GM12875 (cell line): ENCODE measurements at regions not wholly inside any gene's neighbourhood (a gene's known extent, or its start where the extent isn't known, plus 50 kb on each side); places are given as distances from the start of the nearest gene placed in this dataset.

Experiments
- H3K4me3 ChIP-seq: one replicate; pipeline ENCODE4 v1.5.1; 2011; ENCODE audit warnings: low read depth, low read length, control low read depth
- TF ChIP-seq, protein P1 (sequence below): IDR thresholded peaks from 2 replicates; pipeline ENCODE4 v1.5.1; 2011; ENCODE audit warnings: low read depth, mild to moderate bottlenecking, control low read depth, inconsistent platforms, low read length, moderate library complexity, borderline replicate concordance; ENCODE audit not compliant: insufficient read depth

DNA sequence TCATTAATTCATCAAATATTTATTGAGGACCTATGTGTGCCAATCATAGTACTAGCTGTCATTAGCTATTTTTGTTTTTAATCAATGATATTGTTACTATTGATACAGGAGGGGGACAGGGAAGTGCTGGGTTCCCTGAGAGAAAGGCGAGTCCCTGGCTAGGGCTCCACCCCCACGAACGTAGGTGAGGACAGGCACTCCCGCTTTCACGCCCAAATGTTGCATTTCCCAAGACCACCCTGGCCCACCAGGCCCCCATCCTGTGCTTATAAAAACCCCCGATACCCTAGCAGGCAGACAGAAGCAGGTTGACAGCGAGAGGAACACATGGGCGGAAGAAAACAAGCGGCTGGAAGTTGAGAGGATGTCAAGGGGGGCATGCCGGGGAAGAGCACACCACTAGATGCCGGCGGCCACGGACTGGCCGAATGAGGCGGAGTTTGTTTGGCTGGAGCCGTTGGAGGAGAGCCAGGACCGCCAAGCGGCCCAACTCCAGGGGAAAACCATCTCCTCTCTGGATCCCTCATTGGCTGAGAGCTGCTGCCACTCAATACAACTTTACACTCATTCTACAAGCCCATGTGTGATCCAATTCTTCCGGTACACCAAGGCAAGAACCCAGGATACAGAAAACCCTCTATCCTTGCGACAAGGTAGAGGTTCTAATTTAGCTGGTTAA lies 798.7 kb upstream of the SEMA6D start:
- TF ChIP-seq, protein P1, sequence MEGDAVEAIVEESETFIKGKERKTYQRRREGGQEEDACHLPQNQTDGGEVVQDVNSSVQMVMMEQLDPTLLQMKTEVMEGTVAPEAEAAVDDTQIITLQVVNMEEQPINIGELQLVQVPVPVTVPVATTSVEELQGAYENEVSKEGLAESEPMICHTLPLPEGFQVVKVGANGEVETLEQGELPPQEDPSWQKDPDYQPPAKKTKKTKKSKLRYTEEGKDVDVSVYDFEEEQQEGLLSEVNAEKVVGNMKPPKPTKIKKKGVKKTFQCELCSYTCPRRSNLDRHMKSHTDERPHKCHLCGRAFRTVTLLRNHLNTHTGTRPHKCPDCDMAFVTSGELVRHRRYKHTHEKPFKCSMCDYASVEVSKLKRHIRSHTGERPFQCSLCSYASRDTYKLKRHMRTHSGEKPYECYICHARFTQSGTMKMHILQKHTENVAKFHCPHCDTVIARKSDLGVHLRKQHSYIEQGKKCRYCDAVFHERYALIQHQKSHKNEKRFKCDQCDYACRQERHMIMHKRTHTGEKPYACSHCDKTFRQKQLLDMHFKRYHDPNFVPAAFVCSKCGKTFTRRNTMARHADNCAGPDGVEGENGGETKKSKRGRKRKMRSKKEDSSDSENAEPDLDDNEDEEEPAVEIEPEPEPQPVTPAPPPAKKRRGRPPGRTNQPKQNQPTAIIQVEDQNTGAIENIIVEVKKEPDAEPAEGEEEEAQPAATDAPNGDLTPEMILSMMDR: no peak
- H3K4me3 ChIP-seq: no peak overlapping the region

DNA sequence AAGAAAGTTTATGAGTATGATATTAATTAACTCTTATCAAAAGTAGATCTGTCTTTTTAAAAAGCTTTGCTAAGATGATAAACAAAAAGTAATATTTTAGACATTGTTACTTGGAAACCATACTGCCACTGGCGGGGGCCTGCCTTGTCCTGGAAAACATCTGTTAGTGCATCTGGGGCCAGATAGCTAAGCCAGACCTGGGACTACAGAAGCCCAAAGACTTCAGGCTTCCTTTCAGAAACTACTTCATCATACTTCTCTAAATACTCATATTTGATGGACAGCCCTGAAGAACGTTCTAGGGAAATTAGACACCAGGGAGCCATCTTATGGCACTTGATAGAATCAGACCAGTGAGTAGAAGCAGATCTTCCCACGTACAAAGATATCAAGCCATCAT lies 795.4 kb upstream of the SEMA6D start:
- TF ChIP-seq, protein P1: no peak
- H3K4me3 ChIP-seq: no peak overlapping the region

DNA sequence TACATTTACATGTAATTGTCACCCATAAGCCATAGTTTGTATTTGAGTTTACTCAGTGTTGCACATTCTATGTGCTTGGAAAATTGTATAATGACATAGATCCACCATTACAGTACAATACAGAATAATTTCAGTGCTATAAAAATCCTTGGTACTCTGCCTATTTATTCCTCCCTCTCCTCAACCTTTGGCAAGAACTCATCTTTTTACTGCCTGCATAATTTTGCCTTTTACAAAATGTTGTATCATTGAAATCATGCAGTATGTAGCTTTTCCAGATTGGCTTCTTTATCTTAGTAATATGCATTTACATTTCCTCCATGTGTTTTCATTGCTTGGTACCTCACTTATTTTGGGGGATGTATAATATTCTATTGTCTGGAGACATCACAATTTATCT lies 786.9 kb upstream of the SEMA6D start:
- TF ChIP-seq, protein P1: no peak
- H3K4me3 ChIP-seq: no peak overlapping the region

DNA sequence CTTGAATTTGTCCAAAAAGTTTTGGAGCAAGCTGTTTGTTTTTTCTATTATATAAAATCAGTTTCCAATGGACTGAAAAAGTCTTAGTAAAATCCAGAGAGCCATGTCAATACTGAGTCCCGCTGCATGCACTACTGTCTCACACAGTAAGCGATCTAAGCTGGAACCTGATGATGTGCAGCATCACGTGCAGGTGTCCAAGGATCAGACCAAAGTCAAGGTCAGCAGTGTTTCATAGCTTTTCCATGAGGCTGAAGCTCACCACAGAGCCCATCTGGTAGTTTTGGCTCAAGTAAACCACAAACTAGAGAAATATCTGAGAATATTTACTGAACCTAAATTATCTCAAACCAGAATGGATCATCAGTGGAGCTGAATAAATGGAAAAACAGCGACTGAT lies 784.0 kb upstream of the SEMA6D start:
- no peak overlapping the region for H3K4me3 ChIP-seq
- TF ChIP-seq, protein P1: no peak

DNA sequence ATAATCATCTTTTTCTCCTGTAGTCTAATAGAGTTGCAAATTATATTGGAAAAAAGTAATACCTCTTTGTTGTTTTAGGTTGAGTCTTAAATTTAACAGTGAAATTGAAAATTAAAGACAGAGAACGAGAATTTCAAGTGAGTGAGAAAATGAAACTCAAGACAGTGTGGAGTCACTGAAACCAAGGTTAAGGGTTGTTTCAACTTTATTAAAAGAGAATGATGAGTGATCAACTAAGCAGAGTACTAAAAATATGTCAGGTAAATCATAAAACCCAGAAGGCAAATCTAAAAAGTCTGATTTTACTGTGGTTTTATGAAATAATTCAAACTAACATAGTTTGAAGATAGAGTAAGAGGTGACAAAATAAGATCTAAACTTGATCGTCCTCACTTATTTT lies 782.5 kb upstream of the SEMA6D start:
- TF ChIP-seq, protein P1: no peak
- no peak overlapping the region for H3K4me3 ChIP-seq

DNA sequence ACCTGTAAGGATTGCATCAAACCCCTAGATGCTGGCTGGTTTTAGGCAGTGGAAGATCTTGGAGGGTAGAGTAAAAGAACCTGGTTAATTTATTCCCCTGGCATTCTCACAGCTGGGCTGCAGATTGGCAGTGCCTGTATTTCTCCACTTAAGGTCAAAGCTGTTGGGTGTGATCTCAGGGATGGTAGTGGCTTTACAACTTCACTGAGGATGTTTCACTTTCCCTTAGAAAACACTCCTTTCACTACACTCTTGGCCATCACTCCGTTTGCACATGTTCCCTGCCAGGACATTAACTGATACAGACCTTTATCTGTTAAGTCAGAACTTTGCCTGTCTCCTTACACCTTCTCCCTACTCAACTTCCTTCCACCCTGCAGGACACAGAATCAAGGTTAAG lies 779.1 kb upstream of the SEMA6D start:
- H3K4me3 ChIP-seq: no peak overlapping the region
- TF ChIP-seq, protein P1: no peak

DNA sequence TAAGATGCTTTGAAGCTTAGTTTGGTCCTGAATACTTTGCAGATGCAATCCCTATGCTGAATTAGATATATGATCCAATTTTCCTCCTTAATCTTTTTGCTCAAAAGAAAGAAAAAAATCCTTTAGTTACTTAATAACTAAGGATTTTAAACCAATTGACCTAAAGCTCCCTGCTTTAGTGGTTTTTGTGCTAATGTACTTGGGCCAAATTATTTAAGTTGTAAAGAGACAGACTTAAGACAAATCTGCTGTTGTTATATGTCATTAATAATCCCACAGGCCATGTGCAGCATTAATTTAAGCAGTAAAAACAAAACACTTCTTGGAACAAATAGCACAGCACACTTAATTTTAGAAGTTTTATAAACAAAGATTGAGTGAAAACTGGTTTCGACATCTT lies 776.1 kb upstream of the SEMA6D start:
- no peak overlapping the region for H3K4me3 ChIP-seq
- TF ChIP-seq, protein P1: no peak
